AML-193 (cell line): ENCODE measurements at regions not wholly inside any gene's neighbourhood (a gene's known extent, or its start where the extent isn't known, plus 50 kb on each side); places are given as distances from the start of the nearest gene placed in this dataset.
"Not testable (repeated sequence)": the region's sequence is repeated elsewhere in the genome, so short reads cannot be mapped to it uniquely, and the experiment has no call there.

Experiments used
- DNase-seq, 2 experiments: peaks; one replicate each; lab custom pipeline; 2025; lab: John Stamatoyannopoulos, UW

GRCh38 chr1:73842436-73842835 is 355.5 kb downstream of the LRRIQ3 start:
- no peak for DNase-seq

GRCh38 chr1:73839922-73840321 is 358.1 kb downstream of the LRRIQ3 start:
- DNase-seq: peak; percentile 7 to 15

- DNase-seq: no peak
These were observed 365.4 kb downstream of the LRRIQ3 start for GRCh38 chr1:73832276-73833181.

GRCh38 chr1:73827283-73827682 is 370.7 kb downstream of the LRRIQ3 start:
- DNase-seq: not testable (repeated sequence)

GRCh38 chr1:73824065-73824464 is 373.9 kb downstream of the LRRIQ3 start:
- no peak for DNase-seq

- DNase-seq: no peak
These were observed 376.5 kb downstream of the LRRIQ3 start for GRCh38 chr1:73821520-73821919.

- no peak for DNase-seq
These were observed 377.1 kb downstream of the LRRIQ3 start for GRCh38 chr1:73820843-73821242.

- DNase-seq: no peak
These were observed 384.3 kb downstream of the LRRIQ3 start for GRCh38 chr1:73813716-73814115.

GRCh38 chr1:73813236-73813635 is 384.7 kb downstream of the LRRIQ3 start:
- no peak for DNase-seq

- no peak for DNase-seq
These were observed 386.2 kb downstream of the LRRIQ3 start for GRCh38 chr1:73811798-73812197.

GRCh38 chr1:73804935-73805334 is 393.0 kb downstream of the LRRIQ3 start:
- DNase-seq: no peak

GRCh38 chr1:73803380-73803779 is 394.6 kb downstream of the LRRIQ3 start:
- DNase-seq: no peak

GRCh38 chr1:73801912-73802429 is 396.0 kb downstream of the LRRIQ3 start:
- no peak for DNase-seq

- DNase-seq: no peak
These were observed 397.6 kb downstream of the LRRIQ3 start for GRCh38 chr1:73800376-73800775.

- no peak for DNase-seq
These were observed 408.0 kb downstream of the LRRIQ3 start for GRCh38 chr1:73789965-73790364.

- DNase-seq: no peak
These were observed 413.9 kb downstream of the LRRIQ3 start for GRCh38 chr1:73784026-73784425.

GRCh38 chr1:73783352-73783751 is 414.6 kb downstream of the LRRIQ3 start:
- no peak for DNase-seq

- DNase-seq: no peak
These were observed 415.1 kb downstream of the LRRIQ3 start for GRCh38 chr1:73782901-73783300.

GRCh38 chr1:73781251-73781650 is 416.7 kb downstream of the LRRIQ3 start:
- no peak for DNase-seq

GRCh38 chr1:73778471-73778870 is 419.5 kb downstream of the LRRIQ3 start:
- DNase-seq: no peak

- no peak for DNase-seq
These were observed 422.1 kb downstream of the LRRIQ3 start for GRCh38 chr1:73775896-73776295.

- no peak for DNase-seq
These were observed 425.0 kb downstream of the LRRIQ3 start for GRCh38 chr1:73772941-73773340.

GRCh38 chr1:73771396-73771795 is 426.6 kb downstream of the LRRIQ3 start:
- no peak for DNase-seq
